Activated gamma-delta T cell (primary cell): ENCODE measurements at regions not wholly inside any gene's neighbourhood (a gene's known extent, or its start where the extent isn't known, plus 50 kb on each side); places are given as distances from the start of the nearest gene placed in this dataset.
"Not testable (repeated sequence)": the region's sequence is repeated elsewhere in the genome, so short reads cannot be mapped to it uniquely, and the experiment has no call there.

Source experiments
- DNase-seq: peaks from one replicate; lab custom pipeline; 2025; lab: John Stamatoyannopoulos, UW

DNA sequence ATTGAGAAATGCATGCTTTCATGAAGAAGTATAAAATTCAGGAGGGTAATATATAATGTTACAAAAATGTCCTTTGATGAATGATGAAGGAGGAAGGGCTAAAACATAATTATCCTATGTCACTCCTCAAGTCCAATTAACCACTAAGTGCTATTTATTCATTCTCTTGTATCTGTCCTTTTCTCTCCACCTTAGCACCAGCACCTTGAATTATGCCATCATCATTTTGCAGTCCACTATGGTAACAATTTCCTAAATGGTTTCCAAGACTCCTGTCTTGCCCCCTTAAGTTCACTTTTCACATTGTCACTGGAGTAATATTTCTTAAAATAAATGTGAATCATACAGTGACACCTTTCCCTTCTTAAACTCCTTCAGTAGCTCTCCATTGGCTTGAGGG is 756.3 kb downstream of the STPG2 start:
- DNase-seq: no peak

- DNase-seq: no peak
Observed at GRCh38 chr4:97394653-97395052, 748.6 kb downstream of the STPG2 start.

DNA sequence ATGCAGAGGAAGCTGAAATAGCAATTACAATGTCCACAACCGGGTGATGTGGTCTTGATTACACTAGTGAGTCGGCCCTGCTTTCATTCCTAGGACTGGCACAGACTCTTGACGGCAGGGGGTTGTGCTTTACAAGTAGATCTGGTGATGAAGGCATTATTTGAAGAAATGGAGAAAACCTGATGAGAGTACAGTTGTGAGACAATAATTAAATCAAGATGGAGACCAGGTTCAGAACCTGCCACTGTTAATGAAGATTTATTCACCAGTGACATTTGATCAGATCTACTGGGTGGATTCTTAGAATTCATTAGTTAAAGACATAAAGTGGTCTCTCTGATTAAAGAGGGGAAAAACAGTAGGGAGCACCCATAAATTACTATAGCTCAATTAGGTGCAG is 747.2 kb downstream of the STPG2 start:
- no peak for DNase-seq

DNA sequence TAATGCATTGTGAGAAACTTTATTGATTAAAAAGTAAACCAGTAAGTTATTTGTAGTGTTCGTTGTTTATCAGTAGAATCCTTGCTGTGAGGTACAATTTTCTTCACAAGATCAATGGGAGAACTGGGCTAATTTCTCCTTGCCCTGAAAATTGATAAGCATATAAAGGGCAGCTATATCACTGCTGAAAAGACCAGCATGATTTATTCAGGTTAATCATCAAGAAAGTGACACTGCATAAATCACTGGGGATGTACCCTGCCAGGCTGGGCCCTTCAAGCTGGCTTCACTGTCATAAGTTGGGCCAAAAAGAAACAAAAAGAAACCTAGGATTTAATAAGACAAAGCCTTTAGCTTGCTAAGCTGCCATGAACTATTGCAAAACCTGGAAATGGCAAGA is 746.7 kb downstream of the STPG2 start:
- no peak for DNase-seq

- DNase-seq: no peak
Observed at GRCh38 chr4:97404876-97405523, 738.3 kb downstream of the STPG2 start.

DNA sequence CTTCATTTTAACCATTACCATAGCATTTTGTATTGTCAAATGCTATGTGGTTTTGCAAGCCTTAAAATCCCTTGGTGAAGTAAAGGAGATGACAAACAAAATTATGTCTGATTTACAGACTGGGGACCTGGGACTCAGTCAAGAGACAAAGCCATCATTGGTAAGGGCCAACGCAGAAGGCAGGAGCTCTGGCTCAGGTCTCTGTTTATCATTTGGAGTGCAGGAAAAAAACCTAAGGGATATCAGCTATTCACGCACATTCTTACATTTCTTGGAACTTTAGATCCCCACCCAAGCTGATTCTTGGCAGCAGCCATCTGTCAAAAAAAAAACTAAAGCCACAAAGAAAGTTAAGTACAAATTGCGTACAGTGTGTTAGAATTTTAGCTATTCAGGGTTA is 731.9 kb downstream of the STPG2 start:
- DNase-seq: no peak

DNA sequence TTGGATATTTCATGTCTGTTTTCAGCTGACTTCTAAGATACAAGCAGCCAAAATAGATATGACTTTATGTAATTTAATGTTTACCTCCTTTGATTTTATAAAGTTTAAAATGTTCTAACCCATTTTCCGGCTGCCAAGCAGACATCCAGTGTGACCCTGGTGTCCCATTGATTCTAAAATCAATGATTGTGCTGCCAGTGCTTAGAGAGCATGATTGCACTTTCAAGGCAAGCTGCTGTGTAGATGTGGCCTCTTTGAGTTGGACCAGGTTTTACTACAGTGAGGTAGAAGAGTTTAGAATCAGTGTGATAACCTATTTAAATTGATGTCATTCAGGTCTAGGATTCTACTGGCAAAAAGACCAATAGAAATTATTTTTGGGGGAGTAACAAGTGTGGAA is 730.9 kb downstream of the STPG2 start:
- no peak for DNase-seq

GRCh38 chr4:97414161-97414560 is 729.1 kb downstream of the STPG2 start:
- DNase-seq: no peak

- DNase-seq: no peak
Observed at GRCh38 chr4:97432551-97432950, 710.7 kb downstream of the STPG2 start.

GRCh38 chr4:97437998-97438705 is 705.1 kb downstream of the STPG2 start:
- not testable (repeated sequence) for DNase-seq

GRCh38 chr4:97453186-97453585 is 690.1 kb downstream of the STPG2 start:
- no peak for DNase-seq

- DNase-seq: no peak
Observed at GRCh38 chr4:97457253-97457652, 686.0 kb downstream of the STPG2 start.

GRCh38 chr4:97468272-97468671 is 675.0 kb downstream of the STPG2 start:
- no peak for DNase-seq

DNA sequence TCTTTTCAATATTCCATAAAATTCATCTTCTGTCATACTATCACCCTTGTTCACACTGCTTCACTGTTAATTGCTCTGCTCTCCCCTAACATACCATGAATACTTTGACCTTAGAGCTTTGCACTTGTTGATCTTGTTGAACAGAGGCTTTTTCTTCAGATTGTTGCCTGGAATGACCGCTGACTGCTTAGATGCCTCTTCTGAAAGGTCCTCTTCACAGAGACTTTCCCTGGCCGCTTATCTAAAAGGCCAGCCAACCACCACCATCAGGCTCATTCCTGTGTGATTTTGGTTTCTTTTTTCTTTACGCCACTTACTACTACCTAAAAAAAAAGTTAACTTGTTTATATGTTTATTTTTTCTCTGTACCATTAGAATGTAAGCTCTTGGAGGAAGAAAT is 667.7 kb downstream of the STPG2 start:
- DNase-seq: no peak

- no peak for DNase-seq
Observed at GRCh38 chr4:97477974-97478373, 665.3 kb downstream of the STPG2 start.

- no peak for DNase-seq
Observed at GRCh38 chr4:97479388-97479787, 663.9 kb downstream of the STPG2 start.

DNA sequence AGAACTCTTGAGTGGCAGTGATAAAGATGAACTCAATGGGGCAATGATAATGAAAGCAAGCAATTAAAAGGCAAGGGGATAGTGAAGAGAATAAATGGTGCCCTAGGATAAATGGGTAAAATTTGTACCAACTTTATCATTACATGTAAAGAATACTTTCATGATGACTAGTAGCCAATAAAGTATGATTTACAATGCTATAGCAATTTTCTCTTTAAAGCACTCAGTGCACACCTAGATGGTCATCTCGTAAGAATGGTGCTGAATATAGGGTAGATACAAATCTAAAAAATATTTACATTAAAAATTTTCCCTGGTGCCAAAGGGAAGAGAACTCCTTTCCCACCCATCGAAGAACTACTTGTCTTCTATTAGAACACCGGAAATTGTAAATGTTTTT is 651.4 kb downstream of the STPG2 start:
- DNase-seq: no peak

DNA sequence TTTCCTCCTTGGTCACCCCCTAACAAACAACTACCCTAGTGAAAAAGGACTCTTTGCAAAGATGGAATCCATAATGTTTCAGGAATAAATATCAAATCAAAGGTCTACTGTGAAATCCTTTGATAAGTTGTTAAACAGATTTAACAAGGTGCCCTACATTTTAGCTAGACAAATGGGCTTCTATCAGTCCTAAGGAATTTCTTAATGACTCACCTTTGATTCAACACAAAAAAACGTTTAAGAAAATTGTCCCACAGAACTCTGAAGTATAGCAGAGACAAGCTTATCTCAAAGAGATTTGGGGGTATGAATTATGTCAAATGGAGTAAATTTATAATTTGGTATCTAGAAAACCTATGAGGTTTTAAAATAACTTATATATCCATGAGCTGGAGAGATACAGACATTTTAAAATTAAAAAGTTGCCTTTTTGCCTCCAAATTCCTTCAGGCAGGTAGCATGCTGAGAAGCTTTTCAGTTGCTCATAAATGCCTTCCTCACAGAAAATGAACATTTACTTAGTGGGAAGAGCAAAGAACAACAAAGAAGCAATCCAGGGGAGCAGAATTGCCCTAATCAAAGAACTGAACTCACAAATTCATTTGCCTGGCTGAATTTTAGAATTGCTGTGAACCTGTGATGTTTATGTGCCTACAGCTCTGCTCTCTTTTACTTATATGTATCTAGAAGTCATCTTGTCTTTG is 649.3 kb downstream of the STPG2 start:
- no peak for DNase-seq

GRCh38 chr4:97496298-97496873 is 646.9 kb downstream of the STPG2 start:
- no peak for DNase-seq

GRCh38 chr4:97498875-97499274 is 644.4 kb downstream of the STPG2 start:
- no peak for DNase-seq

GRCh38 chr4:97500423-97500822 is 642.9 kb downstream of the STPG2 start:
- DNase-seq: no peak

DNA sequence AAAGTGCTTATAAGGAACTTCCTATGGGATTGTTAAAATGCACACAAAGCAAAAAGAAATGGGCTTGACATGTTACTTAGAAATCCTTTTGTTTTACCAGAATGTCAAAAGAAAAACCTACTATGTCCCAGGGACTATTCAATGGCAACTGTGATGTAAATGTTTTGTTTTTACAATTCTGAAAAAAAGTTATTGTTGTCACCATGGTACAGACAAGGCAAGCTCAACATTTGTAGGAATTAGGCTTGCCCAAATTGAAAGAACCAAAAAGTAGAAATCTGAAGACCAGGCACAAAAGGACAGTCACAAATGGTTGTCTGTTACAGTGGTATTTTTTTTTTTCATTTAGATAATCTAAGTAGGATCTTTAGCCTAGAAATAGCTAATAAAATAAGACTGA is 638.6 kb downstream of the STPG2 start:
- DNase-seq: no peak
